Right lobe of liver (tissue), 4 donors: ENCODE measurements at regions not wholly inside any gene's neighbourhood (a gene's known extent, or its start where the extent isn't known, plus 50 kb on each side); places are given as distances from the start of the nearest gene placed in this dataset.

Experiments used
- POLR2A ChIP-seq: fragments of 450-650 bp; IDR thresholded peaks from one replicate; pipeline ENCODE4 v1.6.1; 2017; ENCODE audit warnings: antibody characterized with exemption, mild to moderate bottlenecking
- TF ChIP-seq, protein P1 (sequence below), 4 donors: fragments of 200-600 bp in 3 of 4; fragments of 450-650 bp in 1 of 4; IDR thresholded peaks; one replicate each; pipeline versions ENCODE4 v1.5.1 to v1.8.0; 2016 to 2022; ENCODE audit warnings: antibody characterized with exemption in 4 of 4, mild to moderate bottlenecking in 2 of 4
- donor health status: DM: no; HTN: no; CAD: no.
- donor health status: DM: no; HTN: no; CAD: no.
- donor health status: DM: no; HTN: yes; CAD: no.

DNA sequence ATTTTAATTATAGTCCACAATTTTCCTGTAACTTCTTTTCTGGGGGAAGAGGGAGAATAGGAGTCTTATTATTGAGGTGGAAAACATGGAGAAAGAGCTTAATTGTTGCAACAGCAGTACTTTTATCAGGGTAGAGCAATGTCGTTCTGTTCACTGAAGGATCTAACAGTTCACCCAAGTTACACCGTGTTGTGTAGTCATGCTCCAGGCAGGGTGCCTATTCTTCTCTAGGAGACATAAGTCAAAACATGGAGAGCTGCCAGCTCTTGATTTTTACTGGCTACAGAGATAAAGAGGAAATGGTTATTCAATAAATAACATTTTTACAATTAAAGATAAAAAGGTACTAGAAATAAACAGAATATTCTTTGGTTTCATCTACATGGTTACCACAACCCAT lies 594.3 kb upstream of the NETO1 start:
- TF ChIP-seq, protein P1, sequence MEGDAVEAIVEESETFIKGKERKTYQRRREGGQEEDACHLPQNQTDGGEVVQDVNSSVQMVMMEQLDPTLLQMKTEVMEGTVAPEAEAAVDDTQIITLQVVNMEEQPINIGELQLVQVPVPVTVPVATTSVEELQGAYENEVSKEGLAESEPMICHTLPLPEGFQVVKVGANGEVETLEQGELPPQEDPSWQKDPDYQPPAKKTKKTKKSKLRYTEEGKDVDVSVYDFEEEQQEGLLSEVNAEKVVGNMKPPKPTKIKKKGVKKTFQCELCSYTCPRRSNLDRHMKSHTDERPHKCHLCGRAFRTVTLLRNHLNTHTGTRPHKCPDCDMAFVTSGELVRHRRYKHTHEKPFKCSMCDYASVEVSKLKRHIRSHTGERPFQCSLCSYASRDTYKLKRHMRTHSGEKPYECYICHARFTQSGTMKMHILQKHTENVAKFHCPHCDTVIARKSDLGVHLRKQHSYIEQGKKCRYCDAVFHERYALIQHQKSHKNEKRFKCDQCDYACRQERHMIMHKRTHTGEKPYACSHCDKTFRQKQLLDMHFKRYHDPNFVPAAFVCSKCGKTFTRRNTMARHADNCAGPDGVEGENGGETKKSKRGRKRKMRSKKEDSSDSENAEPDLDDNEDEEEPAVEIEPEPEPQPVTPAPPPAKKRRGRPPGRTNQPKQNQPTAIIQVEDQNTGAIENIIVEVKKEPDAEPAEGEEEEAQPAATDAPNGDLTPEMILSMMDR (IDR thresholded peaks at IDR 0.05), result no peak
- TF ChIP-seq POLR2A, result no peak
